ENCODE measurements at regions not wholly inside any gene's neighbourhood (a gene's known extent, or its start where the extent isn't known, plus 50 kb on each side); places are given as distances from the start of the nearest gene placed in this dataset.
A peak's percentile ranks its signal among the peaks of the same experiment; 100 is the strongest.

DNA sequence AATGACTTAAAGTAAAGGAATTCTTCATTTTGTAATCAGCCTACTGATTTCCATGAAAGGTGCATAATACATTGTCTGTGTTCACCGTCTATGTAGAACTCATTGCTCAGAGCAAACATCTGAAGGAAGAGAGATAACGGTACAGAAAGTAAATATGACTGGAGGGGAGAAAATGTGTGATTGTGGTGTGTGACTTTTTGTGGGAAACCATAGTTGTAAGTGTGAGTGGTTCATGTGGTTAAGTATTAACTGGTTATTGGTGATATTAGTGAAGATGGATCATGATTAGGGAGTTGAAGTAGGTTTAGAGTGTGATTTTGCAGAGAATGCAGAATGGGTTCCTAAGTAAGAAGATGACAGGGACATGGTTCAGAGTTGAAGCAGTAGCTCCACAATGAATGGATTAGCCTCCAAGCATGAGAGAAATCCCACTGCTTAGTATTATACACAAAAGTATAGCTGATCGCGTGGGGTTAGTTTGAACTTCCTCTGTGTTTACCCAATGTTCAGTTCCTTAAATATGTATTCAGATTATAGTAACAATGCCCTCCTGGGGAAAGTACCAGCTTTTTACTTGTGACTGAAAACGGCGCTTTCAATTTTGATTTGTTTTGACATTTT, 368.9 kb downstream of the UTRN start (continued):
- TF ChIP-seq CBFB (CRISPR knock-in tag; IDR thresholded peaks at IDR 0.05) (peak; percentile 94), ZNF264 (CRISPR knock-in tag; IDR thresholded peaks at IDR 0.05) (peak; percentile 93), WIZ (CRISPR knock-in tag; IDR thresholded peaks at IDR 0.05) (no peak), ZSCAN25 (CRISPR knock-in tag; IDR thresholded peaks at IDR 0.05) (no peak), ZNF292 (CRISPR knock-in tag; IDR thresholded peaks at IDR 0.05; ENCODE audit: borderline replicate concordance, low read depth) (peak; percentile 33; the same call in 1 of the 2 replicates), ZNF558 (CRISPR knock-in tag; IDR thresholded peaks at IDR 0.05; ENCODE audit: borderline replicate concordance) (no peak), SIX1 (CRISPR knock-in tag; IDR thresholded peaks at IDR 0.05; ENCODE audit: borderline replicate concordance) (peak; percentile 68; the same call in 1 of the 2 replicates), RXRA (CRISPR knock-in tag; IDR thresholded peaks at IDR 0.05) (no peak), MIXL1 (CRISPR knock-in tag; IDR thresholded peaks at IDR 0.05) (peak; percentile 76; the same call in 1 of the 2 replicates), TBL1XR1 (IDR thresholded peaks at IDR 0.05; ENCODE audit: borderline replicate concordance, low read length, partially characterized antibody) (peak; percentile 70), SMC3 (IDR thresholded peaks at IDR 0.05; ENCODE audit: low read length) (no peak), JUNB (CRISPR knock-in tag; IDR thresholded peaks at IDR 0.05; ENCODE audit: borderline replicate concordance) (peak; percentile 91; the same call in 1 of the 2 replicates), PHF5A (CRISPR knock-in tag; IDR thresholded peaks at IDR 0.05; ENCODE audit: low read depth, unreplicated experiment) (no peak), THAP11 (CRISPR knock-in tag; IDR thresholded peaks at IDR 0.05) (peak; percentile 56), ETV5 (CRISPR knock-in tag; IDR thresholded peaks at IDR 0.05; ENCODE audit: borderline replicate concordance) (peak; percentile 46; the same call in 1 of the 2 replicates), POLR2A (IDR thresholded peaks at IDR 0.05; ENCODE audit: insufficient read depth in 1 of 2, low read depth in 2 of 2, low read length in 2 of 2) (no peak), KLF9 (CRISPR knock-in tag; IDR thresholded peaks at IDR 0.05; ENCODE audit: low read depth) (peak; percentile 36; the same call in 1 of the 2 replicates)
- TF ChIP-seq, protein P1, sequence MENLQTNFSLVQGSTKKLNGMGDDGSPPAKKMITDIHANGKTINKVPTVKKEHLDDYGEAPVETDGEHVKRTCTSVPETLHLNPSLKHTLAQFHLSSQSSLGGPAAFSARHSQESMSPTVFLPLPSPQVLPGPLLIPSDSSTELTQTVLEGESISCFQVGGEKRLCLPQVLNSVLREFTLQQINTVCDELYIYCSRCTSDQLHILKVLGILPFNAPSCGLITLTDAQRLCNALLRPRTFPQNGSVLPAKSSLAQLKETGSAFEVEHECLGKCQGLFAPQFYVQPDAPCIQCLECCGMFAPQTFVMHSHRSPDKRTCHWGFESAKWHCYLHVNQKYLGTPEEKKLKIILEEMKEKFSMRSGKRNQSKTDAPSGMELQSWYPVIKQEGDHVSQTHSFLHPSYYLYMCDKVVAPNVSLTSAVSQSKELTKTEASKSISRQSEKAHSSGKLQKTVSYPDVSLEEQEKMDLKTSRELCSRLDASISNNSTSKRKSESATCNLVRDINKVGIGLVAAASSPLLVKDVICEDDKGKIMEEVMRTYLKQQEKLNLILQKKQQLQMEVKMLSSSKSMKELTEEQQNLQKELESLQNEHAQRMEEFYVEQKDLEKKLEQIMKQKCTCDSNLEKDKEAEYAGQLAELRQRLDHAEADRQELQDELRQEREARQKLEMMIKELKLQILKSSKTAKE (CRISPR knock-in tag; IDR thresholded peaks at IDR 0.05; ENCODE audit: borderline replicate concordance): peak; percentile 90
- TF ChIP-seq, protein P2, sequence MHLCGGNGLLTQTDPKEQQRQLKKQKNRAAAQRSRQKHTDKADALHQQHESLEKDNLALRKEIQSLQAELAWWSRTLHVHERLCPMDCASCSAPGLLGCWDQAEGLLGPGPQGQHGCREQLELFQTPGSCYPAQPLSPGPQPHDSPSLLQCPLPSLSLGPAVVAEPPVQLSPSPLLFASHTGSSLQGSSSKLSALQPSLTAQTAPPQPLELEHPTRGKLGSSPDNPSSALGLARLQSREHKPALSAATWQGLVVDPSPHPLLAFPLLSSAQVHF (CRISPR knock-in tag; IDR thresholded peaks at IDR 0.05): no peak
- TF ChIP-seq, protein P3, sequence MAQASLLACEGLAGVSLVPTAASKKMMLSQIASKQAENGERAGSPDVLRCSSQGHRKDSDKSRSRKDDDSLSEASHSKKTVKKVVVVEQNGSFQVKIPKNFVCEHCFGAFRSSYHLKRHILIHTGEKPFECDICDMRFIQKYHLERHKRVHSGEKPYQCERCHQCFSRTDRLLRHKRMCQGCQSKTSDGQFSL (CRISPR knock-in tag; IDR thresholded peaks at IDR 0.05): no peak
- TF ChIP-seq, protein P4, sequence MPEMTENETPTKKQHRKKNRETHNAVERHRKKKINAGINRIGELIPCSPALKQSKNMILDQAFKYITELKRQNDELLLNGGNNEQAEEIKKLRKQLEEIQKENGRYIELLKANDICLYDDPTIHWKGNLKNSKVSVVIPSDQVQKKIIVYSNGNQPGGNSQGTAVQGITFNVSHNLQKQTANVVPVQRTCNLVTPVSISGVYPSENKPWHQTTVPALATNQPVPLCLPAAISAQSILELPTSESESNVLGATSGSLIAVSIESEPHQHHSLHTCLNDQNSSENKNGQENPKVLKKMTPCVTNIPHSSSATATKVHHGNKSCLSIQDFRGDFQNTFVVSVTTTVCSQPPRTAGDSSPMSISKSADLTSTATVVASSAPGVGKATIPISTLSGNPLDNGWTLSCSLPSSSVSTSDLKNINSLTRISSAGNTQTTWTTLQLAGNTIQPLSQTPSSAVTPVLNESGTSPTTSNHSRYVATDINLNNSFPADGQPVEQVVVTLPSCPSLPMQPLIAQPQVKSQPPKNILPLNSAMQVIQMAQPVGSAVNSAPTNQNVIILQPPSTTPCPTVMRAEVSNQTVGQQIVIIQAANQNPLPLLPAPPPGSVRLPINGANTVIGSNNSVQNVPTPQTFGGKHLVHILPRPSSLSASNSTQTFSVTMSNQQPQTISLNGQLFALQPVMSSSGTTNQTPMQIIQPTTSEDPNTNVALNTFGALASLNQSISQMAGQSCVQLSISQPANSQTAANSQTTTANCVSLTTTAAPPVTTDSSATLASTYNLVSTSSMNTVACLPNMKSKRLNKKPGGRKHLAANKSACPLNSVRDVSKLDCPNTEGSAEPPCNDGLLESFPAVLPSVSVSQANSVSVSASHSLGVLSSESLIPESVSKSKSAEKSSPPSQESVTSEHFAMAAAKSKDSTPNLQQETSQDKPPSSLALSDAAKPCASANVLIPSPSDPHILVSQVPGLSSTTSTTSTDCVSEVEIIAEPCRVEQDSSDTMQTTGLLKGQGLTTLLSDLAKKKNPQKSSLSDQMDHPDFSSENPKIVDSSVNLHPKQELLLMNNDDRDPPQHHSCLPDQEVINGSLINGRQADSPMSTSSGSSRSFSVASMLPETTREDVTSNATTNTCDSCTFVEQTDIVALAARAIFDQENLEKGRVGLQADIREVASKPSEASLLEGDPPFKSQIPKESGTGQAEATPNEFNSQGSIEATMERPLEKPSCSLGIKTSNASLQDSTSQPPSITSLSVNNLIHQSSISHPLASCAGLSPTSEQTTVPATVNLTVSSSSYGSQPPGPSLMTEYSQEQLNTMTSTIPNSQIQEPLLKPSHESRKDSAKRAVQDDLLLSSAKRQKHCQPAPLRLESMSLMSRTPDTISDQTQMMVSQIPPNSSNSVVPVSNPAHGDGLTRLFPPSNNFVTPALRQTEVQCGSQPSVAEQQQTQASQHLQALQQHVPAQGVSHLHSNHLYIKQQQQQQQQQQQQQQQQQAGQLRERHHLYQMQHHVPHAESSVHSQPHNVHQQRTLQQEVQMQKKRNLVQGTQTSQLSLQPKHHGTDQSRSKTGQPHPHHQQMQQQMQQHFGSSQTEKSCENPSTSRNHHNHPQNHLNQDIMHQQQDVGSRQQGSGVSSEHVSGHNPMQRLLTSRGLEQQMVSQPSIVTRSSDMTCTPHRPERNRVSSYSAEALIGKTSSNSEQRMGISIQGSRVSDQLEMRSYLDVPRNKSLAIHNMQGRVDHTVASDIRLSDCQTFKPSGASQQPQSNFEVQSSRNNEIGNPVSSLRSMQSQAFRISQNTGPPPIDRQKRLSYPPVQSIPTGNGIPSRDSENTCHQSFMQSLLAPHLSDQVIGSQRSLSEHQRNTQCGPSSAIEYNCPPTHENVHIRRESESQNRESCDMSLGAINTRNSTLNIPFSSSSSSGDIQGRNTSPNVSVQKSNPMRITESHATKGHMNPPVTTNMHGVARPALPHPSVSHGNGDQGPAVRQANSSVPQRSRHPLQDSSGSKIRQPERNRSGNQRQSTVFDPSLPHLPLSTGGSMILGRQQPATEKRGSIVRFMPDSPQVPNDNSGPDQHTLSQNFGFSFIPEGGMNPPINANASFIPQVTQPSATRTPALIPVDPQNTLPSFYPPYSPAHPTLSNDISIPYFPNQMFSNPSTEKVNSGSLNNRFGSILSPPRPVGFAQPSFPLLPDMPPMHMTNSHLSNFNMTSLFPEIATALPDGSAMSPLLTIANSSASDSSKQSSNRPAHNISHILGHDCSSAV (CRISPR knock-in tag; IDR thresholded peaks at IDR 0.05; ENCODE audit: borderline replicate concordance): no peak

Measured in HepG2 (cell line).